CD14-positive monocyte (primary cell): ENCODE measurements at regions not wholly inside any gene's neighbourhood (a gene's known extent, or its start where the extent isn't known, plus 50 kb on each side); places are given as distances from the start of the nearest gene placed in this dataset.

Experiments
- DNase-seq, 3 donors: peaks; one replicate each; pipeline ENCODE4 v3.0.0-alpha.2; 2011 to 2022
- H2AFZ ChIP-seq: 2 replicates; pipeline ENCODE4 v1.6.0; 2012; ENCODE audit warnings: mild to moderate bottlenecking, low read depth, low read length, inconsistent platforms; ENCODE audit not compliant: insufficient read depth, poor library complexity, severe bottlenecking
- H3K27ac ChIP-seq, 2 donors: 1 replicate in 1 of 2; 2 replicates in 1 of 2; pipeline ENCODE4 v1.5.1; 2012 to 2013; ENCODE audit warnings: low read length in 2 of 2, control low read depth in 1 of 2, inconsistent platforms in 1 of 2, low read depth in 1 of 2, mild to moderate bottlenecking in 1 of 2
- H3K27me3 ChIP-seq, 2 donors: one replicate each; pipeline versions ENCODE4 v1.6.0 to v1.6.1; 2011 to 2013; ENCODE audit warnings: low read length in 2 of 2; ENCODE audit not compliant: control insufficient read depth in 2 of 2, insufficient read depth in 2 of 2
- H3K36me3 ChIP-seq, 2 donors: replicated peaks in 1 of 2; 1 replicate in 1 of 2; 2 replicates in 1 of 2; pipeline versions ENCODE4 v1.5.1 to v1.6.1; 2012 to 2013; ENCODE audit warnings: low read length in 2 of 2, control low read depth in 1 of 2, inconsistent platforms in 1 of 2, mild to moderate bottlenecking in 1 of 2; ENCODE audit not compliant: insufficient read depth in 2 of 2, control insufficient read depth in 1 of 2
- H3K4me1 ChIP-seq, 2 donors: 1 replicate in 1 of 2; 2 replicates in 1 of 2; pipeline versions ENCODE4 v1.5.1 to v1.6.1; 2012 to 2013; ENCODE audit warnings: low read length in 2 of 2, control low read depth in 1 of 2, inconsistent platforms in 1 of 2, mild to moderate bottlenecking in 1 of 2, moderate library complexity in 1 of 2; ENCODE audit not compliant: insufficient read depth in 2 of 2, control insufficient read depth in 1 of 2
- H3K4me2 ChIP-seq: replicated peaks from 2 replicates; pipeline ENCODE3; 2012; ENCODE audit warnings: low read length, moderate library complexity, mild to moderate bottlenecking; ENCODE audit not compliant: poor library complexity, severe bottlenecking; ENCODE audit errors: extremely low read depth
- H3K4me3 ChIP-seq, 3 experiments: fragments of 200-600 bp in 1 of 3; sonication (generic) in 1 of 3; replicated peaks in 1 of 3; 1 replicate in 2 of 3; 2 replicates in 1 of 3; pipeline ENCODE4 v1.5.1; 2011 to 2013; ENCODE audit warnings: low read length in 3 of 3, mild to moderate bottlenecking in 3 of 3, control low read depth in 2 of 3, low read depth in 2 of 3, inconsistent platforms in 1 of 3, moderate library complexity in 1 of 3
- H3K79me2 ChIP-seq: 2 replicates; pipeline ENCODE4 v1.6.0; 2012; ENCODE audit warnings: mild to moderate bottlenecking, control low read depth, inconsistent platforms, low read length, moderate library complexity; ENCODE audit not compliant: insufficient read depth
- H3K9ac ChIP-seq: 2 replicates; pipeline ENCODE4 v1.6.0; 2017; ENCODE audit warnings: low read length, mild to moderate bottlenecking; ENCODE audit not compliant: insufficient read depth, poor library complexity, severe bottlenecking
- H3K9me3 ChIP-seq, 2 donors: replicated peaks in 1 of 2; 1 replicate in 1 of 2; 2 replicates in 1 of 2; pipeline versions ENCODE4 v1.5.1 to v1.6.1; 2012 to 2013; ENCODE audit warnings: low read length in 2 of 2, control low read depth in 1 of 2; ENCODE audit not compliant: control insufficient read depth in 1 of 2, insufficient read depth in 1 of 2
- H4K20me1 ChIP-seq: 2 replicates; pipeline ENCODE4 v1.6.0; 2012; ENCODE audit warnings: mild to moderate bottlenecking, low read length, control low read depth, moderate library complexity; ENCODE audit not compliant: insufficient read depth
- H3K27ac Mint-ChIP-seq, 7 donors: one replicate each; pipeline ENCODE4 v1.8.0; 2020; ENCODE audit warnings: mild to moderate bottlenecking in 7 of 7, mixed read lengths in 7 of 7, moderate library complexity in 6 of 7, inconsistent platforms in 2 of 7
- H3K27me3 Mint-ChIP-seq, 3 donors: one replicate each; pipeline ENCODE4 v1.8.0; 2021 to 2022; ENCODE audit warnings: low read depth in 3 of 3, mild to moderate bottlenecking in 3 of 3, mixed read lengths in 3 of 3, moderate library complexity in 3 of 3, inconsistent platforms in 1 of 3
- H3K36me3 Mint-ChIP-seq, 2 donors: one replicate each; pipeline ENCODE4 v1.8.0; 2020; ENCODE audit warnings: mixed read lengths in 2 of 2, inconsistent platforms in 1 of 2, mild to moderate bottlenecking in 1 of 2
- H3K4me1 Mint-ChIP-seq: one replicate; pipeline ENCODE4 v1.8.0; 2020; ENCODE audit warnings: mild to moderate bottlenecking, mixed read lengths
- H3K4me3 Mint-ChIP-seq, 2 donors: one replicate each; pipeline ENCODE4 v1.8.0; 2020; ENCODE audit warnings: mild to moderate bottlenecking in 2 of 2, mixed read lengths in 2 of 2, moderate library complexity in 1 of 2
- H3K9me3 Mint-ChIP-seq, 7 donors: one replicate each; pipeline ENCODE4 v1.8.0; 2020 to 2022; ENCODE audit warnings: mixed read lengths in 7 of 7, mild to moderate bottlenecking in 6 of 7, moderate library complexity in 6 of 7, inconsistent platforms in 2 of 7
- whole genome bisulfite sequencing: methylation state at CpG from one replicate; pipeline ENCODE4 v1.1.5; 2013; ENCODE audit warnings: missing lambda C conversion rate; ENCODE audit not compliant: insufficient coverage; 5-methylcytosine and 5-hydroxymethylcytosine counted together
- intact Hi-C, 2 donors: fragments of 100-400 bp; cut with micrococcal nuclease; formaldehyde crosslinking; loops; one replicate each; pipeline versions ENCODE4 v1.15.0 to v1.15.1; 2023
- TF ChIP-seq, protein P1 (sequence below): fragments of 200-600 bp; IDR thresholded peaks from one replicate; pipeline ENCODE4 v1.8.0; 2022; ENCODE audit warnings: antibody characterized with exemption, mild to moderate bottlenecking

DNA sequence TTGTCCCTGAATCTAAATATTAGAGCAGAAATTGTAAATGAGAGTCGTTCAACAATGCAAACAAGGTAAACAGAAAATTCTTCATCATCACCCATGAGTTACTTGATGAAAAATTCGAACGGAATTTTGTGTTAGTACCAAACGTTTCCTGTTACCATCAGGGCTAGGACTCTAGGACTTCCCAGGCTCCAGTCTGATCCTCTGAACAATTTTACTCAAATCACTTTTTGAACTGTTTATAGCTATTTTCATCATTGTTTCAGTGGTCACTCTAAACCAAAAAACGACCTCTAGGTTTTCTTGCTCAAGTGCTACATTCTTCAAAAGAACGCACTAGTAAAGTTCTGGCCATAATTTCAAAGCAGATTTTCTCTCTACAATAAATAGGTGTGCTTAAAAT lies 273.3 kb downstream of the MREG start:
- TF ChIP-seq, protein P1, sequence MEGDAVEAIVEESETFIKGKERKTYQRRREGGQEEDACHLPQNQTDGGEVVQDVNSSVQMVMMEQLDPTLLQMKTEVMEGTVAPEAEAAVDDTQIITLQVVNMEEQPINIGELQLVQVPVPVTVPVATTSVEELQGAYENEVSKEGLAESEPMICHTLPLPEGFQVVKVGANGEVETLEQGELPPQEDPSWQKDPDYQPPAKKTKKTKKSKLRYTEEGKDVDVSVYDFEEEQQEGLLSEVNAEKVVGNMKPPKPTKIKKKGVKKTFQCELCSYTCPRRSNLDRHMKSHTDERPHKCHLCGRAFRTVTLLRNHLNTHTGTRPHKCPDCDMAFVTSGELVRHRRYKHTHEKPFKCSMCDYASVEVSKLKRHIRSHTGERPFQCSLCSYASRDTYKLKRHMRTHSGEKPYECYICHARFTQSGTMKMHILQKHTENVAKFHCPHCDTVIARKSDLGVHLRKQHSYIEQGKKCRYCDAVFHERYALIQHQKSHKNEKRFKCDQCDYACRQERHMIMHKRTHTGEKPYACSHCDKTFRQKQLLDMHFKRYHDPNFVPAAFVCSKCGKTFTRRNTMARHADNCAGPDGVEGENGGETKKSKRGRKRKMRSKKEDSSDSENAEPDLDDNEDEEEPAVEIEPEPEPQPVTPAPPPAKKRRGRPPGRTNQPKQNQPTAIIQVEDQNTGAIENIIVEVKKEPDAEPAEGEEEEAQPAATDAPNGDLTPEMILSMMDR: no peak
- H3K4me3 ChIP-seq: no peak overlapping the region
- Mint-ChIP-seq H3K27me3 (peaks cover 0 to 1% (median 1%) of the 10 kb centered on the region in 3 donors), H3K4me1 (peaks cover 49% of the 10 kb centered on the region), H3K27ac (peak overlapping the region in 1 of 7 donors; percentile 60), H3K4me3 (no peak overlapping the region), H3K9me3 (peaks cover 3 to 6% (median 5%) of the 10 kb centered on the region in 7 donors), H3K36me3 (no peaks in the 10 kb centered on the region)
- H3K79me2 ChIP-seq: no peaks in the 10 kb centered on the region
- no peak overlapping the region for H3K4me2 ChIP-seq
- H3K27me3 ChIP-seq: no peaks in the 10 kb centered on the region
- no peak overlapping the region for H2AFZ ChIP-seq
- no peak for DNase-seq
- WGBS: 100% methylated on average over 4 of the region's 6 CpGs
- no peaks in the 10 kb centered on the region for H3K36me3 ChIP-seq
- H3K27ac ChIP-seq: no peak overlapping the region
- no peaks in the 10 kb centered on the region for H3K9me3 ChIP-seq
- intact Hi-C loops: no loop called here
- H4K20me1 ChIP-seq: no peaks in the 10 kb centered on the region
- H3K4me1 ChIP-seq: peaks cover 39 to 52% of the 10 kb centered on the region in 2 donors
- H3K9ac ChIP-seq: no peak overlapping the region

DNA sequence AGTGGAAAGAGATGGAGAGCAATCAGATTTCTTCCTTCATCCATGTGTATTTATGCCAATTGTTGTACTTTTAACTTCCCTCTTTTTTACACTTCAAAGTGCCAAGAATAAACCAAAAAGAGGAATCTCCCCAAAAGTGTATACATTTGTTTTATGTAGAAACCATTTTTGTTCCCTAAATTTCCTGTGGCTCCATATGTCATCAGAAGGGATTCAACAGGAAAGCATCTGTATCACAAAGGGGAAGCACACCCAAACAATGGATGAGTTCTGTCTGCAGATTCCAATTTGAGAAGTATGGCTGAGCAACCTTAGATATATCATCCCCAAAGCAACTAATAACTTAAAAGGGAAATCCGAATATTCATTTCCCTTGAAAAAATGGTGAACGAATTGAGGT lies 275.0 kb downstream of the MREG start:
- no peak overlapping the region for H2AFZ ChIP-seq
- H4K20me1 ChIP-seq: no peaks in the 10 kb centered on the region
- DNase-seq: peak; percentile 56 to 77 (median 76)
- H3K4me2 ChIP-seq: no peak overlapping the region
- H3K27ac ChIP-seq: peak overlapping the region in 1 of 2 donors; percentile 15
- Mint-ChIP-seq H3K4me3 (no peak overlapping the region), H3K4me1 (peaks cover 43% of the 10 kb centered on the region), H3K27ac (peak overlapping the region in 6 of 7 donors; percentile 78 to 94 (median 84)), H3K36me3 (no peaks in the 10 kb centered on the region), H3K27me3 (peaks cover 0 to 1% (median 1%) of the 10 kb centered on the region in 3 donors), H3K9me3 (peaks cover 3 to 12% (median 8%) of the 10 kb centered on the region in 7 donors)
- intact Hi-C loops: loop anchor here in 1 of 2 donors (10.0 kb wide), 1 partner anchor 46 kb away; no protein-coding TSS in a partner anchor
- peaks cover 36 to 50% of the 10 kb centered on the region in 2 donors for H3K4me1 ChIP-seq
- no peak overlapping the region for H3K4me3 ChIP-seq
- H3K9me3 ChIP-seq: no peaks in the 10 kb centered on the region
- no CpG with 5 or more reads among the region's 2 CpGs for WGBS
- no peak overlapping the region for H3K9ac ChIP-seq
- H3K36me3 ChIP-seq: no peaks in the 10 kb centered on the region
- TF ChIP-seq, protein P1: no peak
- no peaks in the 10 kb centered on the region for H3K79me2 ChIP-seq
- H3K27me3 ChIP-seq: no peaks in the 10 kb centered on the region
